NK-92 (cell line): ENCODE measurements at regions not wholly inside any gene's neighbourhood (a gene's known extent, or its start where the extent isn't known, plus 50 kb on each side); places are given as distances from the start of the nearest gene placed in this dataset.

Experiments
- DNase-seq: peaks from one replicate; lab custom pipeline; 2025; ENCODE audit not compliant: unreplicated experiment; lab: John Stamatoyannopoulos, UW

DNA sequence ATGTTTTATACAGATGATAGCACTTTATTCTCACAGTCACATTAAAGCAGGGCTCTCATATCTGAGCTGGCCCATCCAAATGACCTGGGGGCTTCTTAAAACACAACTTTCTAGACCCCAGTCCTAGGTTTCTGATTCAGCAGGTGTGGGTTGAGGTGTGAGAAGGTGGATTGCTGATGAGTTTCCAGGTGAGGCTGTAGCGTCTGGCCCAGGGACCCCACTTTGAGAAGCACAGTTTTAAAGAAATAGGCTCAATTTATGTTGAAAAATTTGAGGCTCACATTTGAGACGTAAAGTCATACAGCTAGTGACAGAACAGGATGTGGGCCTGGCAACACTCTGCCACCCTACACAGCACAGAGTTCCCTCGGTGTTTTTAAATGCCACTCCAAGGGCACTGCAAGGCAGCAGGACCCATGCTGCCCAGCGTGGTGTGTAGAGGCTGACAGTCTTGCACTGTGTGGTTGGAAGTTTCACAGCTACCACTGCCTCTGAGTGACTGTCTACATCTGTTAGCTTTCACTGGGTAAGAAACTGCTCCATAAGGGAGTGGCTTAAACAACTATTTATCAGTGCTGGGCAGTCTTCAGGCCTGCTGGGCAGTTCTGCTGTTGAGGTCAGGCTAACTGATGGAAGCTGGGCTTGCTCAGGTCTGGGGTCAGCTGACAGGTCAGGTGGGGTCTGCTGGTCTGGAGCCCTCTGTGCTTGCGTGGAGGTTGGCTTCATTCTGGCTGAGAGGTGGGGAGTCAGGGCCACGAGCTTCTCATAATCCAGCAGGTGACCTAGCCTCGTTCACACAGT, 319.7 kb downstream of the CXCL12 start:
- no peak for DNase-seq

DNA sequence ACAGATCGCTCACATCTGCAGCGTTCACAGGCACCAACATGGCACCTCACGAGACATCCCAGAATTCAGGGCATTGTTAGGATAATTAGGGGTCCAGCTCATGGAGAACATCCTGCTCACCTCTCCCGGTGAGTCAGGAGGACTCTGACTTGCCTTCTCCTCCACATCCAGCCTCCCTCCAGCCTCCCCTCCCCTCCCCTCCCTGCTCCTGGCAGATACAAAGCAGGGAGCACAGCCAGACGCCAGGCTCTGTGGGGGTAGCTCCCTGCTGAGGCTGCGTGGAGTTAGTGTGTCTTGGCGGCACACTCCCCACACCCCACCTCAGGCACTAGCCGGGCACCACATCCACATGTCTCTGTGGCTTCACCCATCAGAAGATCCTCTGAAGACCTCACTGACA, 320.6 kb downstream of the CXCL12 start:
- no peak for DNase-seq

DNA sequence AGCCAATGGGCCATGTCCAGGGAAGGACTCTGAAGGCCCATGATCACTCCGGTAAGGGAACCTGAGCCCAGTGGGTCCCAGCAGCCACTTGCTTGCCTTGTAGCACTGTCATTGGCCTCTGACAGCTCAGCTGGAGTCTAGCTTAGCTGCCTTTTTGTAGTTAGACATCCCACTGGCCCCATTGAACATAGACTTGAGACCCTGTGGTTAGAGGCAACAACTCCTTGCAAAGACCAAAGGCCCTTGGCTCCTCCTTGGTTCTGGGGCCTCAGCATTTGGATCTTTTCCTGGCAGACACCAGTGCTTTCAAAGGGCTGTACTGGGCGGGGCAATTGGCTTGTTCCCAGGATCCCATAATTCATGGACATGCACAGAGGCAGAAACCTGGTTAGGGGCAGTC, 321.2 kb downstream of the CXCL12 start:
- DNase-seq: no peak

DNA sequence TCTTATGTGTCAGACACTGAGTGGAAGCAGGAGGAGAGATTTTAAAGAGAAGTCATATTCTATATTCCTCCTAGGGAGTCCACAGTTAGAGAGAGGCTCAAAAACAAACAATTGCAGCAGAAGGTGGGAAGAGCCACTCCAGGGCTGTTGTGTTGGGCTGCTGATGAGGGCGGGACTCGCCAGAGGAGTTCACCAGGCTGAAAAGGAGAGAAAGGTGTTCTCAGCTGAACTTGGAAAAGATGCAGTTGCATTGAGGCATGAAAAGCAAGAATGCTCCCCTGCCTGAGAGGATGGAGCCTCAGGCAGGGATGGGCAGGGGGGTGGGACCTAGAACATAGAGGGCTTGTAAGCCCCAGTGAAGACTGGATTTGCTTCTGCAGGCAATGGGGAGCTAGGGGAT, 324.2 kb downstream of the CXCL12 start:
- DNase-seq: no peak

DNA sequence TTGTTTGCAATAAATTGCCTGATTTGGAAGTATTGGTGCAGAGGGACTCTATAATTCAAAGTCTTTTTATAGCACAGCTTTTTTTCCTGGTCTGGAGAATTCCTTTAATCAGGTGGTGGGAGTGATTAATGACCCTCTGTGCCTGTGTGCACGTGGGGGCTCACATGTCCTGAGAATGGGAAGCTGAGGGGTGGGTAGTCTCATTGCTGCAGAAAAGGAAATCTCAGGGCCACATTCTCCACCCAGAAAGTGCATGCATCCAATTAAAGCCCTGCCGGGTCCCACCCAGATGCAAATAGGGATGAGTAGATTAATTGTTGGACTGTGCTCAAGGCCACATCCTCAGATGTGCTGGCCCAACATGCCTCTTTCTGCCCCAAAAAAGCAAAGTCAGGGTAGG, 324.7 kb downstream of the CXCL12 start:
- no peak for DNase-seq

DNA sequence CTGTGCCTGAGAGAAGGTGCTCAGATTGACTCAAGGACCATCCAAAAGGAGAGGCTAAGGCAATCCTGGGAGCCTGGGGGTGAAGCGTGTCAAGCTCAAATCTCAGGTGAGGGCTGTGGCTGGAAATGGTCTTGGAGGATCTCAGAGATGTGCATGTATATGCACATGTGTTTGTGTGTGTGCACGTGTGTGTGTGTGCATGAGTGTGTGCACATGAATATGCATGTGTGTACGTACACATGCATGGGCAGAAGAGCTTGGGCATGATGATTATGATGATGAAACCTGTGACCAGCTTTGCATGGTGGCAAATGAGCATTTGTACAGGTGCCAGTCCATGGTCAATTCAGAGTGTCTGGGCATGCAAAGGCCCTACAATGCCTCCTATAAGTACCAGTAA, 326.6 kb downstream of the CXCL12 start:
- DNase-seq: no peak

DNA sequence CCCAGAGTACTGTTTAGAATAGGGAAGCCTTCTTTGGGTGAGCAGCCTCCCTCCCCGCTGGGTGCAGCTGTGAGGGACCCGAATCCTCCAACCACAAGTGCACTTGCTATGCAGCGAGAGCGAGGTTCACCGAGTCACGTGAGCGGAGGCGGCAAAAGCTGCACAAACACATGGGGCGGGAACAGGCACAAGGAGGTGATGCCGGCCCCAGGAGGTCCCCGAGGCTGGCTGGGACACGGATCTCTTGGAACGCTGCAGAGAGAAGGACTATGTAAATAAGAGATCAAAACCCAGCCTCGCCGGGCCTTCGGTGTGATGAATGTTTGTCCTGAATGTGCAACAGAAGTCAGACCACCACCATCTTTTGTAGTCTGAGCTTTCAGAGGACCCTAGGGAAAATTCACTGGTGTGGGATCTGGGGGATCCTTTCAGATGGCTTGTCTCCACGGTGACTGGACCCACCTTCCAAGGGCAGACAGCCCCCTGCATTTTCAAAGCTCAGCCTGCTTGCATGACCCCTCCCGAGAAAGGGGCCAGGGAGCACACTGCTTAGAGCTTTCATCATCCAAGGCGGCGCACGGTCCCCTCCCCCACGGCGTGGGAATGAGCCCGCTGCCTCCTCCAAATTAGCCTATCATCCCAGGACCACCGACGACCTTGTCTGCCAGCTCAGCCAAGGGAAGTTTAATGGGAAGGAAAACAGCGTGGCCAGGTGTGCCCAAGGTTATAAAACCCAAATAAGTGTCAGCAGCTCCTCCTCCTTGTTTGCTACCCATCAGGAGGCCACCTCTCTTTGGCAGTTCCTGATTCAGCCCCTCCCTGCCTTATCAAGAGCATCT, 327.7 kb downstream of the CXCL12 start:
- no peak for DNase-seq

DNA sequence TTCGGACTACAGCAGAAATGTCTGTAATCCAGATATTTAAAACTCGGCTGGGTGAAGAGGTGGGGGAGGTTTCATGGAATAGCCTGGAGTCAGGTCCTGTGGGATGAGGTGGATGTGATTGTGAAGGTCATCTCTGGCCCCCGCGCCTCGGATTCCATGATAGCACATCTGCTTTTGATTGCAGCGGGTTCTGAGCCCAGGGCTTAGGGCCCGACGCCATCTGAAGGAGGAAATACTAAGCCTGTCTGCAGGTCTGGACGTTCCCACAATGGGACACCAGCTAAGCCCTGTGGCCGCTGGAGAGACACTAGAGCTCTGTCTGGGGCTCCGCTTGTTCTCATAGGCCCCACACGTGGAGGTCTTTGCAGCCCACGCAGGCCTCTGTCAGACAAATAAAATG, 328.7 kb downstream of the CXCL12 start:
- DNase-seq: no peak

DNA sequence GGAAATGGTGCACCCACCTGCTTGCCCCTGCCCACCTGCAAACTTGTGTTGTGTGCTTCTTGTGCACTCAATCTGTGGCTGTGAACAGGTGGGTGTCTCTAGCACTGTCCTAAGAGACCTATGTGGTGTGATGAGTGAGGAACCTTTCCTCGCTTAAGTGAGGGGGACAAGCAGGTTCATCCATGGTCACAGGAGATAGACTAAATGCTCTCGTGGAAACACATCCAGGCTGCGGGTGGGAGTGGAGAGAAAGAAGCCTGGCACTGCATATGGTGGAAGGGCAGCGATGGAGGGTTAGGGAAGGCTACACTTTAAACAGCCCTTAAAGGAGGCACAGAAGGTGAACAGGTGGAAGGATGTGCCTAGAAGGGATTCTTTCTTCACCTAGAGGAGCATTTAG, 330.9 kb downstream of the CXCL12 start:
- no peak for DNase-seq

DNA sequence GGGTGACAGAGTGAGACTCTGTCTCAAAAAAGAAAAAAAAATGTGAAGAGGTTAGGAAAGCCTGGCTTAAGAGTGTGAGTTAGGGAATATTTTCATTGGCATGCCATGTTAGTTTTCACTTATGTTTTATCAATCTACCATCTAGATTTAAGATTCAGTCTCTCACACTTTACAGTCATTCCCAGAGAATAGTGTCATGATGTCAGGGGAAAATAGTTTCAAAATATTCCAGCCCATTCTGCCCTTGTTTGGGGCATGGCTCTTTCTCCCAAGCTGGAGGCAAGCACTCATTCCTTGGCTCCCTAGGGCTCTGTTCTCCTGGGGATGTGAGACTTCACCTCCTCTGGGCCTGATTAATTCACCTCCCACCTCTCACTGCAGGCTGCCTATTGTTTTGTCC, 331.5 kb downstream of the CXCL12 start:
- no peak for DNase-seq

DNA sequence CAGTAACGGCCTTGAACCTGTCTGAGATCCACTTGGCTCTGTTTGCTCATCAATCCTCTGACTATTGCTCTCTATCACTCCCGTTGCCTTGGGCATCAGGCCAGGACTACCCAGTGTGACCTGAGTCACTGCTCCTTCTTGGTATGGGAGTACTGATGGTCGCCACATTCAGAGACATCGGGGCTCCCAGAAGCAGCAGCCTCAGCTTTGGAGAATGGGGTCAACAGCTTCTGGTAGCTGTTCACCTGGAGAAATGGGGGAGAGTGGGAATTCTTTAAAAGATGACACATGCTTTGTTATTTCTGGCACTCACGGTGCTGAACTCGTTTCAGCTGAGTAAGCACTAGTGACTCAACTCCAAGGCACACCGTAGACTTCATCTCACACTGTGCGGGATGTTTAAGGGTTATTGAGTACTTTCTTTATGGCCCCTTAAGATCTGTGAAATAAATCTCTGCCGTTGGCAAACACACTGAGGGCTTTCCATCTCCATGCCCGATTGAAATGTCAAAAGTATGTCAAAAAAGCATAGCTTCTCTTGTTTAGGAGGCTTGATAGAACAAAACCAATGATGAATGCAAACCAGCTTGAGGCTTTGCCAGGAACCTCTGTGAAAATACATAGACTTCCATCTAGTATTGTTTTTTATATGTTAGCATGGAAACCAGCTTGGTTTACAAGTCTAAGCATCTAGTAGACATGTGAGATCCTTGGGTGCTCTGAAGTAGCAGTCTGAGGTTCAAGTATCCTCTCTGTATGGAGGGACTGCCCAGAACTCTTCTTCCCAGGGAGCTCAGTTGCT, 333.1 kb downstream of the CXCL12 start:
- DNase-seq: no peak

DNA sequence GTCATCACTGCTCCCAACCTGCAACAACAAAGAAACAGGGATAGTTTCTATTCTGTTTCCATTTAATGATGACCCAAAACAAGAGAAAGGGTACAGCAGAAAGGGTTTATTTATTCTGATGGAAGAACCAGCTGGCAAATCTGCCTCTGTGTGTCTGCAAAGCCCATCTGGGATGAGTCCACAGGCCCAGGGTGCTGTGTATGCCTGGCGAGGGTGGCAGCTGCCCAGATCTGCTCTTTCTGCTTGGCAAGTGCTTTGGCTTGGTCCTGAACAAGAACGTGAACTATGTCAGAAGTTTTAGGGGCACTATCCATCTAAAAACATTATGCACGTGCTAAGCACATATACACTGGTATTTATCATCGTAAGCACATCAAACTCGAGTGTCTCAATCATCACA, 333.8 kb downstream of the CXCL12 start:
- no peak for DNase-seq

DNA sequence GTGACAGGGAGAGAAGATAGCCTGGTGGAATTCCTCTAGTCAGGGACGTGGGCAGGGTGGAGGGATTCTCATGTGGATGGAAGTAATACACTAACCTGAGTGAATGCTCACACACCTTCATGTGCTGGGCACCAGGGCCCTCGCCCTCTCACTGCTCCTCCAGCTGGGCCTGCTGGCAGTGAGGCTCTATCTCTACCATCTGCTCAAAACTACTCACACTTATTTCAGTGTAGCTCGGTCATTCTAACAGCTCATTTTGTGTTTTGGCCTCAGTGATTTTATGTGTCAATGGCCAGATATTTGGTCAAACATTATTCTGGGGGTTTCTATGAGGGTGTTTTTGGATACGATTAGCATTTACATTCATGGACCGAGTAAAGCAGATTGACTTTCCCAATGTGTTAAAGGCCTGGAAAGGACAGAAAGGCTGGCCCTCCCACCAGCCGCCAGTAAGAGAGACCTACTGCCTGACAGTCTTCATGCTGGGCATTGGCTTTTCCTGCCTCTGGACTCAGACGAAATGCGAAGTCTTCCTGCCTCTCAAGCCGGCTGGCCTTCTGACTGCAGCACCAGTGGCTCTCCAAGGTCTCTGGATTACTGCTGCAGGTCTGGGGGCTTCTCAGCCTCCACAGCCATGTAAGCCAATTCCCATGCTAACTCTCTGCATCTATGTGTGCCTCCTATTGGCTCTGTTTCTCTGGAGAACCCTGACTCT, 335.4 kb downstream of the CXCL12 start:
- DNase-seq: no peak

DNA sequence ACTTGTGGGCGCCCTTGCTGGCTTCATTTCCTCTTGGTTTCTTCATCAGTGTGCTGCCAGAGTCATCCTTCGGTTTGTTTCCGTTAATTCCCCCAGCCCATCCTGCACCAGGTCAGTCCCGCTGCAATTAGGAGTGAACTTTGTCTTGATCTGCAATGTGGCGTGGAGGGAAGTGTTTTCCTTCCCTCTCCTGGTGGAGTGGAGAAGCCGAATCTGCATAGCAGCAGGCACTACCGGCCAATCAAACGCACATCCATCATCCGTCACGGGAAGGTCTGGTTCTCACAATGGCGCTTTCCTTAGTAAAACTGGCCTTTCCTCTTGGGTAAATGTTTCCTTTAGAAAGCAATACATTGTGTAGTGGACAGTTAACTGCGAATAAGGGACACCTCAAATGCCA, 337.5 kb downstream of the CXCL12 start:
- no peak for DNase-seq

DNA sequence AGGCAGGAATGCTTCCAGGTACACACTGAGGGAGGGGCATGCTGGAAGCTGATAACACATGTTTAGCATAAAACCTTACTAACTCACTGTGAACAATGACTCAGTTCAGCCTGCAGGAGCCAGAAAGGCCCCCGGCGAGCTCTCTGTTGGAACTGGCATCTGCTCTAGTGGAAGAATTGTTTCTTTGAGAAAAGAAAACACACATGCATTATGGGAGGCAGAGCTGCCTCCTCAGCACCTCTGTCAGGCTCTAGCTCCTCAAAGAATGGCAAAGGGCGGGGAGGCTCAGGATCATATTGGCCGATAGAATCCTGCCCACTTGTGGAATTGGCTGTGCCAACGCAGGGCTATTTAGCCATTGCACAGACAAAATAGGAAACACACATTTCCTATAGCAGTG, 338.3 kb downstream of the CXCL12 start:
- no peak for DNase-seq

DNA sequence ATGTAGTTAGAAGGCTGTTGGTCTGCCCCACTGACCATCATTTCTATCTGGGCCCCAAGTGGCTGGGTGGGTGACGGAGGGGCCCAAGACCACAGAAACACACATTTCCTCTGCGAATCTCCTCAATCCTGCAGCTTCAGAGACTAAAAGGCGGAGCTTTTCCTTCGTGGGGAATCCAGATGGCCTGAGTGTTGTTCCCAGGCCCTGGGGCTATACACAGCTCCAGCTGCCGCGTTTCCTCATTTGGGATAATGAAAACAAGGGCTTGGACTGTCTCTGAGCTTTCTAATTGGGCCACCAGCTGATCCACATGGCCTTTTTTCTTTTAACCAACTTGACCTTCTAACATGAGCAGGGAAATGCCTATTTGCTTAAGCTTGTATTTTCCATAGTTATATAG, 339.9 kb downstream of the CXCL12 start:
- DNase-seq: no peak

DNA sequence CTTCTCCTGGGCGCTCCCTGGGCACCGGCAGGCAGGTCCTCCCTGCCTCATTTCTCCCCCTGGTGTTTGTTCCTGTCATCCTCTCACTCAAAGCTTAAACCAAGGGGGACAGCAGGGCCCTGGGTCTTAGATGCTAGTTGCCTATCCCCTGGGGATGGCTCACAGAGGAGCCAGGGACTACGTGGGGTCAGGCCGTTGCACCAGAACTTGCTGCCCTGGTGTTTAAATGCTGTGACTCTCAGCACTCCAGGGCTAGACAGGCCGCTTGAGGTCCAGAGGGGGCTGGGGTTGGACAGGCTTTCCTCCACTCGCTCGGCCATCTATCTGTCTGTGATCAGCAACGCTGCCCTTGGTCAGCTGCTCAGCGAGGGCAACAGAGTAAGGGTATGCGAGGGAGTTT, 340.3 kb downstream of the CXCL12 start:
- no peak for DNase-seq

DNA sequence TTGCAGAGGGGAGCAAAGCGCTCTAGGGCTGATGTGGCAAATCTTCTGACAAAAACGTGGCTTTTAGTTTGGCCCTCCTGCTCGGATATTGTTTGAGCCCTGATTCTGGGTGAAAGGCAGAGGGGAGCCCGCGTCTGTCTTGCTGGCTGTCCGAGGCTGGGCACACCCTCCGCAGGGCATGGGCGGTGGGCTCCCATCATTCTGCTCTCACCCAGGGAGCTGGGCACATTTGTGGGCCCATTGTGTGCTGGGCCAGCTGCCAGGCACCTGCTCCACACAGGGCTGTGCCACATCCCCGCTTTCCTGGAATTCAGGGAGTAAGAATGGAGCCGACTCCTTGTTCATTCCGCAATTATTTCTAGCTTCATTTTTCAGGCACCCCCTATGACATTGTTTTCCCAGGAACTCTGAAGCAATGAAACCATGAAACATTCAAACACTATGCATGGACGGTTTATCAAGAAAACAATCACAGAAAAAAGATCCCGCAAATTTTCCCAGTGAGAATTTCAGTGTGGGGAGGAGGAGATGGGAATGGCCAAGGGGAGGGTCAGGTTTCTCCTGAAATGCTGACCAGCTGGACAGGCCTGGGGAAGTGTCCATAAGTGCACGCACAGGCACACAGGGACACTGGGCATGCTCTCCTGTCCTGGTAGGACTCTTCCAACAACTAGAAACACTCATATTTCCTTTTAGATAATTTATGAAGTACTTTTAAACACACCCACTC, 341.1 kb downstream of the CXCL12 start:
- no peak for DNase-seq

DNA sequence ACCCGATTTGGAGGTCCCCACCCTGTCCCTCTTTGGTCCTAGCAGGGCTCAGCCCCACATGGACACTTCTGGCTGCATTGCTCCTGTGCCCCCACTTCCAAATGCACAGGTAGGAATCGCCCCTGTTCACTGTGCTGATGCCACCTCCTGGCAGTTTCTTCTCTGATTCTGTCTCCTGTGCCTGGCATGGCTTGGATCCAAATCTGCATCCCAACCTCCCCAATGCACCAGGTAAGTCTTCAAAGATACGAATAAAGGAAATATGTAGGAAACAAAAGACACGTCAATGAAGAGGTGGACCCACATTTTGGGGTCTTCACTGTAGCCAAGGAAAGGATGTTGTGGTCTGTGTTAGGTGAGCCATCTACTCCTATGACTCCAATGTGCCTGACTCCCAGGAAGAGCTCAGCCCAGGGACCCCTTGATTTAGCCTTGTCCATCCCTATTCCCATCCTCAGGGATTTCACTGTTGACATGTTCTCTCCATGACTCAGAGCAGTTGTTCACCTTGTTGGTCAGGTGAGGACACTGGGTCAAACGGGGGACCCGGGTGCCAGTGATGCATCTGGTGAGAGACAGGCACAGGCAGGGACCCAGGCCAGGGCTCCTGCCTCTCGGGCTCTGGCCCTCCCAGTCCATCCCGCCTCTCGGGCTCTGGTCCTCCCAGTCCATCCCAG, 341.8 kb downstream of the CXCL12 start:
- no peak for DNase-seq
